ENCODE measurements at regions not wholly inside any gene's neighbourhood (a gene's known extent, or its start where the extent isn't known, plus 50 kb on each side); places are given as distances from the start of the nearest gene placed in this dataset.

DNA sequence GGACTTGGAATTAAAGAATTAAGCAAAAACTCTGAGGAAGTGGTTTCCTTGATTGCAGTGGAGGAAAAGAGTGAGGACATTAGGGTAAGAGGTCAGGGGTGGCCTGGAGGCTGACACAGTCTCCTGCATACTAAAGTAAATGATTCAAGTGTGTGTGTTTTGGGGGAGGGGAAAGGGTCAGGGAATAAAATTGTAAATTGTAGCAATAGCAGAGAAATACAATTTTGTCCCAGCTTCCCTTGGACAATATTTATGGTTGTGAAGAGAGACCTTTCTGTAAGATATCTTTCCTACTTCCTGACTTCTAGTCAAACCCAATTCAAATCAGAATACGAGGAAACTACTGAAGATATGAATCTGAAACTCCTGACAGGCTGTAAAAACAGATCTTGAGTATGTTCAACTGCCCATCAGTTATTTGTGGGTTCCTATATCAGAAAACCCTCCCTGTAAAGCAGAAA is 143.4 kb upstream of the HMGN3 start:
- no peaks in the 10 kb centered on the region for H3K9me2 ChIP-seq (replicated peaks; ENCODE audit: low read depth, low read length)
- no peaks in the 10 kb centered on the region for H3K79me2 ChIP-seq (ENCODE audit: insufficient read depth, low read length)
- H3K9me3 ChIP-seq (ENCODE audit: insufficient read depth, low read depth, low read length) = no peaks in the 10 kb centered on the region
- H3K36me3 ChIP-seq (ENCODE audit: insufficient read depth, low read length) = no peaks in the 10 kb centered on the region
- no peak overlapping the region for H2AFZ ChIP-seq (ENCODE audit: low read length)
- no peaks in the 10 kb centered on the region for H3F3A ChIP-seq (ENCODE audit: low read depth)
- H3K9ac ChIP-seq (ENCODE audit: low read depth, low read length, poor library complexity, severe bottlenecking) = no peak overlapping the region
- H3K4me2 ChIP-seq (ENCODE audit: low read depth, low read length, poor library complexity, severe bottlenecking) = no peak overlapping the region
- no peak overlapping the region for H3K4me3 ChIP-seq (ENCODE audit: low read length, poor library complexity, severe bottlenecking)
- TF ChIP-seq CTCF (conservative IDR thresholded peaks at IDR 0.05; ENCODE audit: low read length) = no peak
- TF ChIP-seq EZH2phosphoT487 (IDR thresholded peaks at IDR 0.05; ENCODE audit: borderline replicate concordance) = no peak
- H3K27me3 ChIP-seq (ENCODE audit: insufficient read depth, low read length, poor library complexity, severe bottlenecking) = no peaks in the 10 kb centered on the region
- H4K20me1 ChIP-seq (ENCODE audit: insufficient read depth, low read length, poor library complexity, severe bottlenecking) = no peaks in the 10 kb centered on the region
- no peaks in the 10 kb centered on the region for H3K4me1 ChIP-seq (ENCODE audit: insufficient read depth, low read length, poor library complexity, severe bottlenecking)

- no peaks in the 10 kb centered on the region for H3K9me3 ChIP-seq (ENCODE audit: insufficient read depth, low read depth, low read length)
- H2AFZ ChIP-seq (ENCODE audit: low read length) = no peak overlapping the region
- no peak for TF ChIP-seq CTCF (conservative IDR thresholded peaks at IDR 0.05; ENCODE audit: low read length)
- no peak for TF ChIP-seq EZH2phosphoT487 (IDR thresholded peaks at IDR 0.05; ENCODE audit: borderline replicate concordance)
- H3K4me2 ChIP-seq (ENCODE audit: low read depth, low read length, poor library complexity, severe bottlenecking) = no peak overlapping the region
- H3K9ac ChIP-seq (ENCODE audit: low read depth, low read length, poor library complexity, severe bottlenecking) = no peak overlapping the region
- no peaks in the 10 kb centered on the region for H3K79me2 ChIP-seq (ENCODE audit: insufficient read depth, low read length)
- no peaks in the 10 kb centered on the region for H3K4me1 ChIP-seq (ENCODE audit: insufficient read depth, low read length, poor library complexity, severe bottlenecking)
- no peak overlapping the region for H3K4me3 ChIP-seq (ENCODE audit: low read length, poor library complexity, severe bottlenecking)
- no peaks in the 10 kb centered on the region for H3K9me2 ChIP-seq (replicated peaks; ENCODE audit: low read depth, low read length)
- H3K36me3 ChIP-seq (ENCODE audit: insufficient read depth, low read length) = no peaks in the 10 kb centered on the region
- H3F3A ChIP-seq (ENCODE audit: low read depth) = no peaks in the 10 kb centered on the region
- no peaks in the 10 kb centered on the region for H3K27me3 ChIP-seq (ENCODE audit: insufficient read depth, low read length, poor library complexity, severe bottlenecking)
- no peaks in the 10 kb centered on the region for H4K20me1 ChIP-seq (ENCODE audit: insufficient read depth, low read length, poor library complexity, severe bottlenecking)
These were observed 142.6 kb upstream of the HMGN3 start for GRCh38 chr6:79377047-79377446.

GRCh38 chr6:79375635-79376337 is 141.3 kb upstream of the HMGN3 start:
- H3K4me3 ChIP-seq (ENCODE audit: low read length, poor library complexity, severe bottlenecking) = no peak overlapping the region
- no peak overlapping the region for H3K9ac ChIP-seq (ENCODE audit: low read depth, low read length, poor library complexity, severe bottlenecking)
- no peaks in the 10 kb centered on the region for H3K36me3 ChIP-seq (ENCODE audit: insufficient read depth, low read length)
- H3K79me2 ChIP-seq (ENCODE audit: insufficient read depth, low read length) = no peaks in the 10 kb centered on the region
- H3K4me2 ChIP-seq (ENCODE audit: low read depth, low read length, poor library complexity, severe bottlenecking) = no peak overlapping the region
- H4K20me1 ChIP-seq (ENCODE audit: insufficient read depth, low read length, poor library complexity, severe bottlenecking) = no peaks in the 10 kb centered on the region
- H3K9me2 ChIP-seq (replicated peaks; ENCODE audit: low read depth, low read length) = no peaks in the 10 kb centered on the region
- no peaks in the 10 kb centered on the region for H3F3A ChIP-seq (ENCODE audit: low read depth)
- no peaks in the 10 kb centered on the region for H3K27me3 ChIP-seq (ENCODE audit: insufficient read depth, low read length, poor library complexity, severe bottlenecking)
- H3K9me3 ChIP-seq (ENCODE audit: insufficient read depth, low read depth, low read length) = no peaks in the 10 kb centered on the region
- TF ChIP-seq EZH2phosphoT487 (IDR thresholded peaks at IDR 0.05; ENCODE audit: borderline replicate concordance) = no peak
- TF ChIP-seq CTCF (conservative IDR thresholded peaks at IDR 0.05; ENCODE audit: low read length) = no peak
- no peaks in the 10 kb centered on the region for H3K4me1 ChIP-seq (ENCODE audit: insufficient read depth, low read length, poor library complexity, severe bottlenecking)
- no peak overlapping the region for H2AFZ ChIP-seq (ENCODE audit: low read length)
